Calu3 (cell line): ENCODE measurements at regions not wholly inside any gene's neighbourhood (a gene's known extent, or its start where the extent isn't known, plus 50 kb on each side); places are given as distances from the start of the nearest gene placed in this dataset.

Experiments
- BruUV-seq: library from RNA; stranded (reverse); fragments of 400-500 nt; replicated peaks from 2 replicates; lab custom pipeline; 2021; lab: Mats Ljungman, UMichigan
- CTCF ChIA-PET: fragments of 300-600 bp; sonication (Branson Sonifier 250); formaldehyde crosslinking; loops from one replicate; lab custom pipeline; 2022; ENCODE audit warnings: antibody characterized with exemption; lab: Charles Lee
- DNase-seq: peaks from one replicate; pipeline ENCODE4 v3.0.0; 2022
- H3K27ac Mint-ChIP-seq: one replicate; pipeline ENCODE4 v1.8.0; 2022; ENCODE audit warnings: mixed read lengths; ENCODE audit not compliant: unreplicated experiment
- H3K27me3 Mint-ChIP-seq: one replicate; pipeline ENCODE4 v1.8.0; 2022; ENCODE audit warnings: mixed read lengths; ENCODE audit not compliant: unreplicated experiment
- H3K36me3 Mint-ChIP-seq: one replicate; pipeline ENCODE4 v1.8.0; 2022; ENCODE audit warnings: mild to moderate bottlenecking, moderate library complexity, mixed read lengths; ENCODE audit not compliant: insufficient read depth, unreplicated experiment
- H3K4me1 Mint-ChIP-seq: one replicate; pipeline ENCODE4 v1.8.0; 2022; ENCODE audit warnings: mild to moderate bottlenecking, low read depth, mixed read lengths; ENCODE audit not compliant: unreplicated experiment
- H3K4me3 Mint-ChIP-seq: one replicate; pipeline ENCODE4 v1.8.0; 2022; ENCODE audit warnings: mild to moderate bottlenecking, low read depth, moderate library complexity, mixed read lengths; ENCODE audit not compliant: unreplicated experiment
- H3K9me3 Mint-ChIP-seq: one replicate; pipeline ENCODE4 v1.8.0; 2022; ENCODE audit warnings: low read depth, mixed read lengths; ENCODE audit not compliant: unreplicated experiment
- CTCF ChIP-seq: fragments of 200-600 bp; IDR thresholded peaks from one replicate; pipeline ENCODE4 v1.8.0; 2022; ENCODE audit warnings: antibody characterized with exemption; ENCODE audit not compliant: unreplicated experiment
- intact Hi-C: fragments of 100-400 bp; cut with micrococcal nuclease; formaldehyde crosslinking; loops from one replicate; pipeline ENCODE4 v1.10.0; 2022; ENCODE audit not compliant: unreplicated experiment

GRCh38 chr14:58792416-58792815, 154.7 kb downstream of the DACT1 start:
- intact Hi-C loops = no loop called here
- no peaks in the 10 kb centered on the region for H3K27me3 Mint-ChIP-seq
- no peak overlapping the region for H3K27ac Mint-ChIP-seq
- no peak for DNase-seq
- peaks cover 27% of the 10 kb centered on the region for H3K4me1 Mint-ChIP-seq
- H3K4me3 Mint-ChIP-seq = no peak overlapping the region
- no peak for TF ChIP-seq CTCF
- no peaks in the 10 kb centered on the region for H3K36me3 Mint-ChIP-seq
- CTCF ChIA-PET = interaction anchor here (0.6 kb wide), 1 partner anchor 82 kb away, joined by 5 read pairs; no protein-coding TSS in a partner anchor
- no TSS peak for BruUV-seq
- no peaks in the 10 kb centered on the region for H3K9me3 Mint-ChIP-seq

- no peak for TF ChIP-seq CTCF
- Mint-ChIP-seq H3K27ac (peak overlapping the region; percentile 22), H3K9me3 (no peaks in the 10 kb centered on the region), H3K4me3 (peak overlapping the region; percentile 3), H3K36me3 (no peaks in the 10 kb centered on the region), H3K4me1 (peaks cover 27% of the 10 kb centered on the region), H3K27me3 (no peaks in the 10 kb centered on the region)
- no peak for DNase-seq
- BruUV-seq = no TSS peak
- CTCF ChIA-PET = interaction anchor here (0.6 kb wide), 2 partner anchors 17 to 81 kb away, joined by 3 to 5 read pairs; no protein-coding TSS in a partner anchor
- intact Hi-C loops = no loop called here
These were observed 155.5 kb downstream of the DACT1 start for GRCh38 chr14:58793131-58793740.

GRCh38 chr14:58794993-58795762, 157.4 kb downstream of the DACT1 start:
- H3K9me3 Mint-ChIP-seq = no peaks in the 10 kb centered on the region
- no peaks in the 10 kb centered on the region for H3K27me3 Mint-ChIP-seq
- no peak overlapping the region for H3K4me3 Mint-ChIP-seq
- H3K36me3 Mint-ChIP-seq = no peaks in the 10 kb centered on the region
- TF ChIP-seq CTCF = no peak
- CTCF ChIA-PET = interaction anchor here (0.6 to 2.5 kb wide), 5 partner anchors 13 to 545 kb away, joined by 3 to 6 read pairs (median 4); no protein-coding TSS in a partner anchor
- intact Hi-C loops = loop anchor here (5.0 kb wide), 1 partner anchor 48 kb away; no protein-coding TSS in a partner anchor
- no peak overlapping the region for H3K27ac Mint-ChIP-seq
- no TSS peak for BruUV-seq
- H3K4me1 Mint-ChIP-seq = peaks cover 27% of the 10 kb centered on the region
- no peak for DNase-seq

GRCh38 chr14:58796242-58797009, 158.7 kb downstream of the DACT1 start:
- Mint-ChIP-seq H3K4me3 (peak overlapping the region; percentile 12), H3K9me3 (no peaks in the 10 kb centered on the region), H3K36me3 (no peaks in the 10 kb centered on the region), H3K27ac (no peak overlapping the region), H3K27me3 (no peaks in the 10 kb centered on the region), H3K4me1 (peaks cover 27% of the 10 kb centered on the region)
- no peak for TF ChIP-seq CTCF
- no TSS peak for BruUV-seq
- DNase-seq = no peak
- intact Hi-C loops = loop anchor here (5.0 kb wide), 1 partner anchor 49 kb away; no protein-coding TSS in a partner anchor
- CTCF ChIA-PET = interaction anchor here (1.2 to 2.5 kb wide), 2 partner anchors 12 to 33 kb away, joined by 3 to 6 read pairs; no protein-coding TSS in a partner anchor
